HG03103 (cell line): ENCODE measurements at regions not wholly inside any gene's neighbourhood (a gene's known extent, or its start where the extent isn't known, plus 50 kb on each side); places are given as distances from the start of the nearest gene placed in this dataset.
"Not testable (repeated sequence)": the region's sequence is repeated elsewhere in the genome, so short reads cannot be mapped to it uniquely, and the experiment has no call there.

ENCODE experiments used
- ATAC-seq: cut with Tn5 transposase; IDR thresholded peaks from one replicate; pipeline ENCODE4 v1.9.1; 2021; ENCODE audit warnings: low read depth; ENCODE audit not compliant: unreplicated experiment

DNA sequence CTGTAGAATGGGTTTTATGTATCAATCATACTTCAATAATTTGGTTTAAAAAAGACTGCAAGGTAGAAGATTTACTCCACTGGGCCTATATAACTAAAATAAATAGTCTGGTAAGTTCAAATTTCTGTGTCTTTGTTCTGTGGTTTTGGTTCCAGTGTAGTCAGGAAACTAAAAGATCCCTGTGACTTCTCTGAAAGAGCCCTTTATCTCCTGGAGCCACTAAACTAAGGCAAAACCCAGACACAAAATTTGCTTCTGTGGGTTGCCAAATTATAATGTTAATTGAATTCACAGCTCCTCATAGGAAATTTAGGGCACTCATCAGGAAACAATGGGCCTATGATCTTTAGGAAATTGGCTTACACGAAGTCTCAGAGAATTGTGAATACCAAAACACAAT is 1038.4 kb downstream of the GALC start:
- ATAC-seq = no peak

- ATAC-seq = no peak
Measured at GRCh38 chr14:86946446-86946845, 1046.5 kb downstream of the GALC start.

- ATAC-seq = no peak
Measured at GRCh38 chr14:86944434-86944833, 1048.5 kb downstream of the GALC start.

GRCh38 chr14:86943391-86944365 is 1049.3 kb downstream of the GALC start:
- ATAC-seq = no peak

- no peak for ATAC-seq
Measured at GRCh38 chr14:86942936-86943335, 1050.0 kb downstream of the GALC start.

- ATAC-seq = no peak
Measured at GRCh38 chr14:86940106-86940505, 1052.9 kb downstream of the GALC start.

- ATAC-seq = no peak
Measured at GRCh38 chr14:86938320-86938719, 1054.7 kb downstream of the GALC start.

DNA sequence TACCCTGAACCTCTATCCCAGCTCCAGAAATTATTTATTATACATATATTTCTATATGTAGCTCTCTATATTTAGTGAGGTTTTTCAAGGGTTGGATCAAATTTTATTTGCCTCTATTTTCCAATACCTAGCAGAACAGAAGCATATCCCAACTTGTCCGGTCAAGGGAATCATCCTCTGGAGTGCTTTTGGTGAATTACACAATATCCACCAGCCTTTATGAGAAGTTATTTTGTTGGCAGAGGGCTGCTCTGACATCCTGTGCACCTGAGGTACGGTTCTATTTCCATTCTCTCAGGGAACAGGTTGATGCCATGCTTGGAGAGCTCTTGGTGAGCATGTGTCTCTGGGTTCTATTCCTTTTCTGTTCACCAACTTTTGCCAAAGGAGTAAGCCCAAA is 1056.4 kb downstream of the GALC start:
- no peak for ATAC-seq

DNA sequence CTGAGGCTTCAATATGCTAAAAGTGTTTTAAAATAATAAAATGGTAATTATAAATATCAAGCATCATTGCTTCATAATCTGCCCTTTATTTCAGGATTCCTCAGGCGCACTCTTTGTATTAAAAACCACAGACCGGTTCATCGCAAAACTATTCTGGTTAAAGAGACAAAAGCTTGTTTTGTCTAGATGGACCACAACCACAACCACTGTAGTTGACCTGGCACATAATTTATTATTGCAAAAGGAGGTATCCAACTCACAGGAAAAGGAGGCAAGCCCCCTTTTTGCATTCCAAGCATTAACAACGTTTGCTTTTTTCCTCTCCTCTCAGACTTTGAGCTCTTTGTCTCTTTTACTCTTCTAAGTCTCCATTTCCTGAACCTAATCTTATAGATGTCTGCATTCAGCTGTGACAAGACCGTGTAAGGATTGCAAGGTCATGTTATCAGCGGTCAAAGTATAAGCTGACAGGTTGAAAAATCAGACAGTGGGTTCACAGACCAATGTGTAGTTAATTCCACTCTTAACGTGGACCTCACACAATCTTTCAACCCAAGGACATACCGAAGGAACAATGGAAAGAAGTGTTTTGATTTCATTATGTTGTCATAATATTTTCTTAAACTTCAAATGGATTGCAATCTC is 1057.6 kb downstream of the GALC start:
- no peak for ATAC-seq

GRCh38 chr14:86933958-86934595 is 1058.9 kb downstream of the GALC start:
- no peak for ATAC-seq

- ATAC-seq = no peak
Measured at GRCh38 chr14:86933460-86933859, 1059.5 kb downstream of the GALC start.

DNA sequence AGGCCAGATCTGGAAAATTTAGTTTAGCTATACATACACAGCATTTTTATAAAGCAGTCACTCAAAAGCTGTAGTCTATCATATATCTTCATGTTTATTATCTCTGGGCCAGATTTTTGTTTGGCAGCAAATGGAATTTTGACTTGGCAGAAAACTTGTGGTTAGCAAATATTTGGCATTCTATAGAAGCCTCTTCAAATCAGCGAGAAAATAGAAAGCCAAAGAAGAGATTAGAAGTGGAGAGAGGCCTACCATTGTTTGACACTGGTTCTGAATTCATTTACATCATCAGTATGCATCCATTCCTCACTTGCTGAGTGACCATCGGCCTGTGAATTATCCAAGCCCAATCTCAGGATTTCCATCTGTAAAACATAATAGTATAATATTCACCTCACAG is 1077.6 kb downstream of the GALC start:
- no peak for ATAC-seq

- ATAC-seq = no peak
Measured at GRCh38 chr14:86912709-86913108, 1080.3 kb downstream of the GALC start.

DNA sequence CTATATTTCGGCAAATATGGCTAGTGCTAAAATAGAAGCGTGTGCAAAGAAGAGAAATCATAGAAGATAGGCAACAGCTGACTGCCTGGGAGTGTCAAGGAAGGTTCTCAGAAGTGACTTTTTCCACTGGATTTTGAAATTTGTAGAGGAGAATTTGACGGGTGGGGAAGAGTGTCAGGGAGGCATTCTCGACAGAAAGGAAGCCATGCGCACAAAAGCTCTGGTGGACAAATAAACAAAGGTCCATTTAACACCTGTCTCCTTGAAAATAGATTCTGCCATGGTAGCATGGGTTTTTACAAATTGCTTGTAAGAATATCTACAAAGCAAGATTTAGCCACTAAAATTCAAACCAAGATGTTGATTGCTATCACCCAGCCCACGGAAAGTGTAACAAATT is 1081.5 kb downstream of the GALC start:
- ATAC-seq = no peak

- ATAC-seq = not testable (repeated sequence)
Measured at GRCh38 chr14:86905386-86905926, 1087.5 kb downstream of the GALC start.

GRCh38 chr14:86902176-86902950 is 1090.6 kb downstream of the GALC start:
- ATAC-seq = no peak

DNA sequence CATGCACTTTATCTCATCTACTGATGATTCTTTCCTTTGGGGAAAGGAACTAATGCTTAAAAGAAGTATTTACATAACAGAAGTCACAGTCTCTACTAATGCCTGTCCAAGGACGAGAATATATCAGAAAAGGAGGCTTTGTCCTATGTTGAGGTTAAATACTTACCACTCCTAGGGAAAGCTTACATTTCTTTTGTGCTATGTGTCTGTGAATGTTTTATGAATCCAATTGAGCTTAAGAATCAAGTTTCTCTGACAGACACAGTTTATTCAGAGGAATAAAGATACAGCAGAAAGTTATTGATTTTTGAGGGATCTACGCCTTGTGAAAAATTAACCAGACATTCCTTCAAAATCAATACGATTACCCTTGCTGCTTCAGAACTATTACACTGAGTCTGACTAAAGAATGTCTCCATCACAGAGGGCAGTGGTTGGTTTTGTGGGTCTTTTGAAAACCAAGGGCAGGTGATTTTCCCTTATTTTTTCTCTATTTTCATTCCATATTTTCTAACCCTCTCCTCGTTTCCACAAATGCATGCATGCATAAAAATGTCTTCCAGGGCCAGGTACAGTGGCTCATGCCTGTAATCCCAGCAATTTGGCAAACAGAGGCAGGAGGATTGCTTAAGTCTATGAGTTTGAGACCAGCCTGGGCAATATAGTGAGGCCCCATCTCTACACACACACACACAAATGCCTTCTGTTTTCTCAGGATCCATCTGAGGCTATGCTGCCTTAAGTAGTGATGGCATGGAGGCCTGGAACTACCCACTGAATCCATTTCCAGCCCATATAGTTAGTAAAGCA is 1095.1 kb downstream of the GALC start:
- ATAC-seq = no peak

DNA sequence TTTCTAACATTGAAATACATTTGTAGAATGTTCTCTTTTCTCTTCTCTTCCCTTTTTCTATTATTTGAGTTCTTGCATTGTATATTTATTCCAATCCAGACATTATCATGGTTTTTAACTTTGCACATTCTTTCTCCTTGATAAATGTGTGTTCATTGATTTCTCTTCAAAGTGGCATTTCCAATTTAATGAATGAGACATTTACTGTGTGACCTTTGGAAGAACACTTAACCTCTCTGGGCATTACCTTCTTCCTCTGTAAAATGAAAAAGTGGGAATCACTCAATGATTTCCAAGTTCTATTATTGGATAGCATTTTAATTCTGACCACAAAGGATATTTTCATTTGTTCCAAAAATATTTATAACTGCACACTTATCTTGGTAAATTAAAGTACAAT is 1095.8 kb downstream of the GALC start:
- no peak for ATAC-seq

DNA sequence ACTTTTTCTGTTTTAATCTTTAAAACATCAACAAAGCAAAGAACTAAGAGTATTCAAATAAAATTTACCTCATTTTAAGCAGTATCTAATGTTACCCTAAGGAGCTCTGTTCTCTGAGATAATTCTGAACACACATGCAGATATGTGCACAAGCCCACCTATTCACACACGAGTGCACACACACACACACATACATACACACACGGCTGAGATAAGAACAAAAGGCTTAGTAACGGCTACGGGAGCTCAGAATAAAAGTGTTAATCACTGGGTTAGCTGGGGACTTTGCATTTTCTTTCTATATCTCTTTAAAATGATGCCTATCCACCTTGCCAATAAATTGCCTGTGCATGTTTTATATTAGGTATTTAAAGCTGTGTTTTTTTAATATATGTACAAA is 1096.3 kb downstream of the GALC start:
- ATAC-seq = no peak
